ENCODE measurements at regions not wholly inside any gene's neighbourhood (a gene's known extent, or its start where the extent isn't known, plus 50 kb on each side); places are given as distances from the start of the nearest gene placed in this dataset.

DNA sequence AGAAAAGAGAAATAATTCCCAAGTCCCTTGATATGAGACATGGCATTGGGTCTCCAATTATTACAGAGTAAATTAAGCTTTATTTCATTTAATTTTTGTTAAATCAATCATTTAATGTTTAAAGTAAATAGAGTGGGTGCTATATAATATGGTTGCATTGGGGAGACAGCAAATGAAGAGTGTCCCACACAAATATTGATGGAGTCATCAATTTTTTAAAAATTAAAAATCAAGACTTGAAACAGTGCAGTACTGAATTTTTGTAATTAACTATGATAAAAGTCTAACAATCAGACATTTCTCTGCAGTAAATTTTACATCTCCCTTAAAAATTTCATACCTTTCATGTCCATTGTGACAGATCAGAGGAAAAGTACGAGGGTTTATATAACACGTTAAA is 193.9 kb upstream of the ID4 start:
- no peak for DNase-seq

DNA sequence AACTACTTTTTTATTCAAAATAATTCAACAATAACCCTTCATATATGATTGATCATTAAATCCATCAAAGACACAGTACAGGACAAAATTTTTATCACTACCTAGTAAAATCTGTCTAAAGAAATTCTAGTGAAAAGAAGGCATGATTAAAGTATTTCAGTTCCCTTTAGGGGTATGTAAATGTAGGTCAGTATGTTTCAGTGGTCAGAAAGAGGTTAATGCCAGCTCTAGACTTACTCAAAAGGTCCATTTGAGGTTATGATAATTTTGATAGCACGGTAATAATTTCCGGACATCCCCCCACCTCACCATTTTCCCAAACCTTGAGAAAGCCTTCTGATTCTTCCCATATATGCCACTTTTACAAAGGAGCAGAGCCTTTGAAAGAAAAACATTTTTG is 193.5 kb upstream of the ID4 start:
- no peak for DNase-seq

DNA sequence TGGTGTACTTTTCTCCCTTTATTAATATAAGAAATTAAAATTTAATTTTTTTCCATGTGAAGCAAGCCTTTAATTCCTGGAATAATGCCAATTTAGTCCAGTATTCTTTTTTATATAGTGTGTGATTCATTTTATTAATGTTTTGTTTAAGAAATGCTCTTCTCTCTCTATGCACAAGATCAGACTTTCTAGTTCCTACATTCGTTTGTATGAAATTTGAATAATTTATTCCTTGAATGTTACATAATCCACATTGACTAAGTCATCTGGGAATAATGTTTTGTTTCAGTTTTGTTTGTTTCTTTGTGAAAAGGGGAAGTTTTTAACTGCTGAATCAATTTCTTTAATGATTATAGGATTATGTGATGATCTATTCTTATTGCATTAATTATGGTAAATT is 181.4 kb upstream of the ID4 start:
- no peak for DNase-seq

DNA sequence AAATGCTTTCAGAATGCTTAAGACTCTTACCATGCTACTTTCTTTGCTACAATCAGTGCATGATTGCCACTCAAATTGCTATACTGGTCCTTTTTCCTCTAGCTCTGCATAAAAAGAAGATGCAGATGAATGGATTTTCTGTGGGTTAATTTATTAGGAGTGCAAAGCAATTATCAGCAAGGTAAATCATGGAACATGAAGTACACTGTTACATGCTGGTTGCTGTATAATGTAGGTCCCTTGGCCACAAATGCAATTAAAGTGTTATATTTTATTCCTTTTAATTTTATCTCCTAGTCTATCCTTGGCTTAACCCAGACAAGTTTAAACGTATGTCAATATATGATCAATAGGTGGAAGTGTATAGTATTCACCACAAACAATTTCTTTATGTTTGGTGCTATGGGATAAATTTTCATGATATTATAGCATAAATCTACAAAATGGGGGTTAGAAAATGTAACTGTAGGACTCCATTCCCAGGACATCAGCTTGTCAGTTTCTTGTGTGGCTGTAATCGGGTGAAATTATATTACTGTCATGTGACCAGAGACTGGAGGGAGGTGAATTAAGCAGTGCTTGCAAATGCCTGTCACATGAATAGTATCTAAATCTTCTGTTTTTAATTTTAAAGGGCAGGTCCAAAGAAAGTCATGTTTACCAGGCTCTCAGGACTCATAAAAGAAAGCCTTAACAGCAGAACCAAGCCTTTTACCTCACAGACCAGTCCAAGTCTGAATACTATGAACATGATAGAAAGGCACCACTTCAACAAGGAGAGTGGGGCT is 176.9 kb upstream of the ID4 start:
- DNase-seq = no peak

DNA sequence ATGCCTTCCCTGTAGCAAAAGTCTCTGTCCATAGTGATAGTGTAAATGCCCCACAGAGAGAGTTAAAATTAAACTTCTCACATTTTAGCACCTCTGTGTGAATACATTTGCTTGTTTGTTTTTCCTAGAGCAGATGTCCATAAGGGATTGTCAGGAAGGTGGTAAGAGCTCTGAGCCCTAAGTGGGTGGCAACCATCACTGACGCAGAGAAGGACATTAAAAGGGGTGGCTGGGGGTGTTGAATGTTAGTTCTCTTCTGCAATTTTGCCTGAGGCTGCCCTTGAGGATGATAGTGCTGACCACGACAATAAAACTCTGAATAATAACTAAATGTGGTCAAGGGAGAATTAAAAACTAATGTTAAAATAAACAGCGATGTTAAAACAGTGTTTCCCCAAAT is 174.3 kb upstream of the ID4 start:
- DNase-seq = no peak

DNA sequence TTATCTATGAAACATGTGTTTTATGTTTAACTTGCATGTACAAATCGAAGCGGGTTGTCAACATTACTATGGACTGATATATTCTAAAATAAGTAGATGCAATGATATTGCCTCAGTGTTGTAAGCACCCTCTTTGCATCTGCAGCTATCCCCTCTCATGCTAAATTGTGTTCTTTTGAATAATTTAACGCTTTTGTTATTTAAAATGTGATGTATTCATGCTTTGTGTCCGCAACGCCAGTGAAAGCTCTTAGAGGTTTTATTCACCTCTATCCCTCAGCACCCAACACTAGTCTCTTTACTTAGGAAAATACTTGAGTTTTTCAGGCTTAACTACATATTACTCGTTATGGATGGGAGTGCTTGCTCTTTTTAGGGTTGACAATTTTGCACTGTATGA is 173.7 kb upstream of the ID4 start:
- DNase-seq = no peak

DNA sequence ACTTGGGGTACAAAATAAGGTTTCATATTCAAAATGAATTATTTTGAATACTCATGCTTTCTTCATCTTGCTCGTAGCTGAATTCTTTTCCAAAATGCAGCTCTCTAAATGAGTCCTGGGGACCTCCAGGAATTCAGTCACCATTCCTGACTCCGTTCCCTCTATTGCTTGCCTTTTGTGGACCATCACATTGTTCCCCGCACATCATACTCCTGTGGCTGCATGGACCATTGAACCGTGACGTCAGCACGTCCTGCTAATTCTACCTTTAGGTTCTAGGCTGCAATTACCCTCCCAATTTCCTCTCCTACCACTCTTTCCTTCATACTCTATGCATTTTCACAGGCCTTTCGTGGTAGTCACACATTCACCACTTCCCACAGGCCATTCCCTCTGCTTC is 173.1 kb upstream of the ID4 start:
- no peak for DNase-seq

DNA sequence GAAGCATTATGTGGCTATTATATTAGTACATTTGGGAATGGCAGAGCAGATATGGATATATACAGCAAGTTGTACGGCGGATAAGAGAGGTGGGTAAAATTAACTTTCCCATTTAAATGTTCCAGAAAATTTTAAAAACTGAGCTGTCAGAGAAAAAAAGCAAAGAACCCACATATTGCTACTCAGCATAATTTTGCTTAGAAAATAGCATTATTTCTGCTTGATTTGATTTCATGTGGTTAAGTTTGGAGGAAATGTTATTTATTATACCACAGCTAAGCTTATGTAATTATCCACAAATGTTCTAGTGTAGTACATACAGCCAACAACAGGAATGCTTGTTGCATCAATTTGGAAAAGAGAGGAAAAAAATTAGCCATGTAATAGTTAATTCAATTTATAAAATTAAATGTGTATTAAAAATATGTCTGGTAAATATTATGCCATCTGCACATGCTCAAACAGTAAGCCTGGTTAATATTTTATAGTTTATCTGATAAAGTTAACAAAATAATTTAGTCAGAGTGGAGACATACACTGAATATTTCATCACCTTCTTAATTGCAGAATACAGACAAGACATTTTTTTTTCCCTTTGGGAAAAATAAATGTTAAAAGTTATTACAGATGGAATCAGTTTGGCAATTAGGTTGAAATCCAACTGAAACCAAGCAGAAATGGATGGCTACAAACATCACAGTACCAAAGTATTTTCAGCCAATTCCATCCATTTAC is 172.1 kb upstream of the ID4 start:
- DNase-seq = no peak

DNA sequence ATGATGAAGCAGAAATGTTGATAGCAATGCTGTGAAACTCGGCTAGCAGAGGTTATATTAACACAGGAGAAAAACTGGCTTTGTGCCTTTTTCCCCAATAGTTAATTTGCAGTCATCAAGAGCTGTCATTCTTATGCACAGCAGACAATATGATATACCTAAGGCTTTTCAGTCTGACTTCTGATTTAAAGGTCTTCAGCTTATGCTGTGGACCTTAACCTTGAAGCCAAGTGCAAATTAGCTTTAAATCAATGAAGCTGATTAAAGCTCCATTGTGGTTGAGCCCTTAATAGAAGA is 171.6 kb upstream of the ID4 start:
- no peak for DNase-seq

DNA sequence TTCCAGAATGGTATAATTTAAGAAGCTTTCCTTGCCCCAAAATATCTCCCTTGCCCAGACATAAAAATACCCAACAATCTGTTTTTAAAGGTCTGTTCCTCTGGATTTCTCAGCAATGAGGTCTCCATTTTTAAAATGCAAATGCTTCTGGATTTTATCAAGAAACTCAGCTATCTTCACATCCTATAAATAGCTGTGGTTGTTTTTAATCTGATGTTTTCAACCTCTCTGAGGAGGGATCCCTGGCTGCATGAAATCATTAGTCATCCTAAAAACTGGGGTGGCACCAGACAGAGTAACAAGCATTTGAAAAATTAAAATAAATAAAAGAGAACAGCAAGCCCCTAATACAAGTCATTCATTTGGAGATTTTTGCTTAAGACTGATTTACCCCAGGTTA is 168.5 kb upstream of the ID4 start:
- DNase-seq = no peak

DNA sequence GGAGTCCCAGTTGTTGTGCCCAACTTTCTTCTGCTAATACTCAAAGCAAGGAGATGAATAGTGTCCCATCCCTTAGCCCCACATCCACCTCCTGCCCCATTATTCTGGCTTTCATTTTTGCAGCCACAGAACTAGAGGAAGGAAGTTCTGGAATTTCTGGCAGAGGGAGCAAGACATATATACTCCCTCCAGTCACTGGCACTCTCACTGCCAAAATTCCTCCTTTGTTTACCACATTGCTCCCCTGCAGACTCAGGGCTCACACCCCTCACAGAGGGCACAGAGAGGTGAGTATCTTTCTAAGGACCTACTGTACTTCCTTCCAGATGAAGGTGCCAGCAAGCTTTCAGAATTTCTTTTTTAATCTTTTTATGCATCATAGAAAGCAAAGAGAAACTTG is 168.0 kb upstream of the ID4 start:
- DNase-seq = no peak

DNA sequence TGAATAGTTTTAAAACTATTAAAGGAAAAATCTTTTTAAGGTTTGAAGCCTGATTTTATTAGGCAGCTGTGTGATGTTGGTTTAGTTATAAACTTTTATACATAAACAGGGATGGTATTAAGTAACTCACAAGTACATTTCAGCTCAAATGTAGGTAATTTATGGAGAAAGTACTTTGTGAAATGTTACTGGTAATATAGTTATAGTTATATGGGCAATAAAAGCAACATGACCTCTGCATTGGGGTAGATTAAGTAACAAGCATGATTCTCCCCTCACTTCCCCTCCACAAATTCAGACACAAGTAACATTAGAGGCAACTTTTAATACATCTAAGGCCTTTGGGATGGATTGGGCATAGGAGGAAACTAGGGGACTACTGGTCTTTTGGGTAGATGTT is 154.3 kb upstream of the ID4 start:
- DNase-seq = no peak

DNA sequence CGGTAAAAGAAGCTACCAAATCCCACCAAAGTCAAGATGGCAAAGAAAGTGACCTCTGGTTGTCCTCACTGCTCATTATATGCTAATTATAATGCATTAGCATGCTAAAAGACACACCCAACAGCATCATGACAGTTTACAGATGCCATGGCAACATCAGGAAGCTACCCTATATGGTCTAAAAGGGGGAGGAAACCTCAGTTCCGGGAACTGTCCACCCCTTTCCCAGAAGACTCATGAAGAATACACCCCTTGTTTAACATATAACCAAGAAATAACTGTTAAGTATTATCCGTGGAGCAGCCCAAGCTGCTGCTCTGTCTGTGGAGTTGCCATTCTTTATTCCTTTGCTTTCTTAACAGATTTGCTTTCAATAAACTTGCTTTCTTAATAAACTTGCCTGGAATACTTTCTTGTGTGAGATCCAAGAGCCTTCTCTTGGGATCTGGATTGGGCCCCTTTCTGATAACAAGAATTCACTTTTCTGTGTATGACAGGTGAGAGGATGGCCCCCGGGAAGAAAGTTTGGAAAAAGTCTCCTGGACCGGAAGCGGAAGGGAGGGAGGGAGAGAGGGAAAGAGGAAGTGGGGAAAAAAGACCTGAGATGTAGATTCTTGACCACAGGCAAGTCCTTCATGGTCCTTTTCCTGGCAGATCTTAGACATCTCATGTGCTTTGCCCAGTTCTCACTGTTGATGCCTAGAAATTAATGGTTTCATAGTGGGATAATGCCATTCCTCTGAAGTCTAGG is 146.7 kb upstream of the ID4 start:
- no peak for DNase-seq

DNA sequence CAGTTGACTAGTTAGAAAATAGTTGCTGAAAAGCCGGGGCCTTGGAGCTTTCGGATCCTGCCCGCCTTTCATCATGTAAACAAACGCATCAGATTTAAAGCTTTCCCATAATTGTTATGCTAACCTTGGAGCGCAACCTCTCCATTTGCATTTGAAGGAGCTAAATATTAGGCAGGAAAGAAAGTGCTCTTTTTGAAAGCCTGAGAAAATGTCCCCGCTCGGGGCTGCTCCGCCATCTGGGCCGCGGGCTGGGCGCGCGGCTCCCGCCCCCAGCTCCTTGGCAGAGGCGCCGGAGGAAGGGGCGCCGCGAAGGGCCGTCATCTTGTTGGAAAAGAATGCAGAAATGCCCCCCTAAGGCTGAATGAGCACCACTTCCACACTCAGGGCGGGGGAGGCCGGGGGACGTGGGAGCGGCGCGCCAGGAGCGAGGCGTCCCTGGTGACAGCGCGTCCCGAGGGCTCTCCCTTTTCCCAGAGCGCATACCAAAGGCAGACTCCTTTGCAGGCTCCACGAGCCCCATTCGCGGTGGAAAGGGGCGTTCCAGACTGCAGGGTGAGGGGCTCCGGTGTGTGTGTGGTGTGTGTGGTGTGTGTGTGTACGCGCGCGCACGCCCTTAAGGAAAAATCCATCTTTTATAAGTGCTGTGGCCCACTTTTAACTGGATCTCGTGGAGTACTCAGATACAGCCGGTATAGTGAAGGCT is 145.6 kb upstream of the ID4 start:
- DNase-seq = no peak

DNA sequence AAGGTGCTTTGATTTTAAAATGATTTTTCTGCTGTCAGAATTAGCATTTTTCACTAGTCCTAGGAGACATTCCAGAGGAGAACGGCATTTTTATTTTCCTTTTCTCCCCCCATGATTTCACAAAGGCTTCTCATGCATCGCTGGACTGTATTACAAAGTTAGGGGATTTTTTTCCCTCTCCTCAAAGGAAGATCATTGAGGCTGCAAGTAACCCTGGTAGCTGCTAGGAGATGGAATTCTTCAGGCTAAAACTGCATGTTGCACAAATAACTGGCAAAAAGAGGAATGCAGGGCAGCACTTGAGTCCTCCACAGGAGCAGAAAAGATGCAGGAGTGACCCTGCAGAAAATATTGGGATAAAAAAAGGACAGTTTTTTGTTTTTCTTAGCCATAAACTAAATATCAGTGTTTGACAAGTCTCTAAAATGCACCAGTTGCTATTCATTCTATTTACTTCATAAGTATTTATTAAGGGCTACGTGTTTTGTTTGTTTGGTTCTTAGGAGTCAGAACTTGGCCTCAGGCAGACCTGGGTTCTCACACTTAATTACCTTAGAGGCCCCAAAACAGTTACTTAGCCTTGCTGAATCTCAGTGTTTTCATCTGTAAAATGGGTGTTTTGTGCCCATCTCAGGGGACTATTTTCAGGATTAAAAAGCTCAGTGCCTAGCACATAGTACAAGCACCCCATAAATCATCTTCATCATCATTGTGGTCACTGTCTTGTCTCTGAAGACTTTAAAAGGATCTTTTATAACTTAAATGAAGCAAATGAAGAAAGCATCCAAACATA is 144.5 kb upstream of the ID4 start:
- DNase-seq = no peak

DNA sequence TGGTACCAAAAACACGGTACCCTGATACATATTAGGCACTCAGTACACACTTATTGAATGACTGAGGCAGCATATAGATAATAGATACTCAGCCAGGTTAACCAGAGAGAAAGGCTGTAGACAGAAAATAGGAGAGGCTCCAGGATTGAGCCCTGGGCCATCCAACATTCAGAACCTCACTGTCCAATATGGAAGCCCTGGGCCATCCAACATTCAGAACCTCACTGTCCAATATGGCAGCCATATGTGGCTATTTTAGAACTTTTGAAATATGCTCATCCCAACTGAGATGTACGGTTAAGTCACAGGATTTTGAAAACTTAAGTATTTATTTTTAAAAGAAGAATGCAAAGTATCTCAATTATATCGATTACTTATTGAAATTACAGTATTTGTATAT is 142.5 kb upstream of the ID4 start:
- no peak for DNase-seq

DNA sequence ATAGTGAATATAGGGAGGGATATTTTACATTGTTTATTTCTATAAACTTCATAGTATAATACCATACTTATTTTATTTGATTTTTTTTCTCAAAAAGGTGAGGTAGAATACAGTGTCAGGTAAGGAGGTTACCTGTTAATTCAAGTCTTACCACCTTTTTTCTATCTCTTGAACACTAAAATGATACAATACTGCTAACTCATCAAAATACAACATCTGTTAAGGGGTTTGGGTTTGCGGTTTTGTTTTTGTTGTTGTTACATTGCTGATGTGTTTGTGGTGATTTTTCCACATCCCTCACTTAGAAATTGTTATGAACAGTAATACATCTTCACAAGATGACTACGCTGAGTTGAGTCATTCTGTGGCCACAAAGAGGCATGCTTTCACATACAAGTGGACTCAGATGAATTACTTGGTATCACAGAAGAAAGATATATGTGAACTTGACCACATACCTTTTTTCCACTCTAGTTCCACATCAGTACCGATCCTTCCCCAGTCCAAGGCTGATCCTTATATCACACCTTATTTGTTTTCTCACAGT is 139.4 kb upstream of the ID4 start:
- no peak for DNase-seq

DNA sequence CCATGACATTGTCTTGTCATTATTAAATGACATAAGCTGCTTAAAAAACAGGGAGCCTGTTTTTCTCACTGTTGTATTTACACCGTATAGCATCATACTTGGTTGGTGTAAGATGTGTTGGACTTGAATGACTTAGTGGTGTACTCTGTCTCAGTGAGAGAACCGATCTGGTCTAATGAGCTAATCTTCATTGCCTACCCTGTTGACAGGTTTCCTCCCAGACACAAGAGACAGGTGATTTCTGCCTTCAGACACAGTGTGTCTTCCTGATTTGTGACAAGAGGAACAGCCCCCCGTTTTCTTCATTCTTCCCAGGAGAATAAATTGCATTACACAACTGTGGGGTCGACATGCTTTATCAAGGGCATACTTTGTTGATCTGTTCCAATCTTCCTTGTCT is 137.2 kb upstream of the ID4 start:
- no peak for DNase-seq

DNA sequence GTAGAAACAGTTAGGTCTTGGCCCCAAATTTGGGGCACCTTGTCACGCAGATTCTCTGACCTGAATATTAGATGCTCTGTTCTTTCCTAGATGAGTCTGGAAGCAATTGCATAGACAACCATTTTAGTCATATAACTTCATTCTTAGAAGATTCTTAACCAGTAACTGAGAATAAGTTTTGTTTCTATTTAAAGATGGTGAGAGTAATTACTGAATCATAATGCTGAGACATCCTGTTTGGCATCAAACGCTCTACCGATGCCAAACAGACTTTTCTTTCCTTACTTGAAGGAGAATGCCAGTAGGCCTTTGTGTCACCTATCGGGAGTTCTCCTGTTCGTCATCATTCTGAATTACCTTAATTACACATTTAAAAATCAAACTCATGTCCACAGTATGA is 131.6 kb upstream of the ID4 start:
- no peak for DNase-seq

DNA sequence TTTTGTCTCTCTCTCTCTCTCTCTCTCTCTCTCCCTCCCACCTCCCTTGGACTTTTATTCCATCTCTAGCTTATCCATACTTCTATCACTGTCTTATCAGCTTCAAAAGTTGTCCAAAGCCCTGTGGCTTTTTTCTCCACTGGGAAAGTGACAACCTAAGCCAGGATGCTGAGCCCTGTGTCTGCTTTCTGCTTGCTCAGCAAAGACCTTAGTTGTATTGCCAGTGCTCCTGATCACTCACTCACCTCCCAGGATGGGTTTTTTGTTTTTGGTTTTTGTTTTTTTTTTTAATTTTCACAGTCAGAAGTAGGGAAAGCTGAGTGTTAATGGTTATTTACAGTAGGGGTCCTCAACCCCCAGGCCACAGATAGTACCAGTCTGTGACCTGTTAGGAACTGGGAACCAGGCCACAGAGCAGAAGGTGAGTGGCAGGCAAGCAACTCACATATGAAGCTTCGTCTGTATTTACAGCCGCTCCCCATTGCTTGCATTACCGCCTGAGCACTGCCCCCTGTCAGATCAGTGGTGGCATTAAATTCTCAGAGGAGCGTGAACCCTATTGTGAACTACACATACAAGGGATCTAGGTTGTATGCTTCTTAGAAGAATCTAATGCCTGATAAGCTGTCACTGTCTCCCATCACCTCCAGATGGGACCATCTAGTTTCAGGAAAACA is 125.0 kb upstream of the ID4 start:
- DNase-seq = no peak

DNA sequence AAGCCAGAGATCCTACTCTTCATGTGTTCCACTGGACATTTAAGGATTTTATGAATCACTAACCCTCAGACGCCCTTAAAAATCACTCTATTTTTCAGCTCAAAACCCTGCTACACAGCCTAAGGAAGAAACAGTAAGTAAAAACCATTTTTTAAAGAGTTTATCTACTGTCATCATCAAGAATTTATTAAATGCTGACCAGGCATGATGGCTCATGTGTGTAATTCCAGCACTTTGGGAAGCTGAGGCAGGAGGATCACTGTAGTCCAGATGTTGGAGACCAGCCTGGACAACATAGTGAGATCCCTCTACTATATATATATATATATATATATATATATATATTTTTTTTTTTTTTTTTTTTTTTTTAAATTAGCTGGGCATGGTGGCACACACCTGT is 124.2 kb upstream of the ID4 start:
- DNase-seq = no peak

DNA sequence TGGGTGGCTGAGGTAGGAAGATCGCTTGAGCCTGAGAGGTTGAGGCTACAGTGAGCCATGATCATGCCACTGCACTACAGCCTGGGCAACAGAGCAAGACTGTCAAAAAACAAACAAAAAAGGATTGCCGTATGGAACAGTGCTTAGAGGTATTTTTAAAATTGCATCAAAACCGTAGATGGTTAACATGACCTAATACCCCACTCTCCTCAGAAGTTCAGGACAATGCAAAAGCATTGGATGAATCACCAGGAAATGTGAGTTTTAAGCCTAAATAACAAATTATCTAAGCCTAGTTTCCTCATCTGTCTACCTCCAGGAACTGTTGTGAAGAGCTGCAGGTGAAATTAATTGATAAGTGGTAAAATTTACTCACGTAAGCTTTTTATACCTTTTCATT is 123.8 kb upstream of the ID4 start:
- no peak for DNase-seq
